ENCODE measurements at regions not wholly inside any gene's neighbourhood (a gene's known extent, or its start where the extent isn't known, plus 50 kb on each side); places are given as distances from the start of the nearest gene placed in this dataset.

GRCh38 chr12:83186419-83186818 is 499.7 kb downstream of the TMTC2 start:
- no peak for DNase-seq

GRCh38 chr12:83185241-83185640 is 498.5 kb downstream of the TMTC2 start:
- no peak for DNase-seq

All from amygdala (tissue), 56 donors.